Neuronal stem cell (in vitro differentiated cells): ENCODE measurements at regions not wholly inside any gene's neighbourhood (a gene's known extent, or its start where the extent isn't known, plus 50 kb on each side); places are given as distances from the start of the nearest gene placed in this dataset.
A peak's percentile ranks its signal among the peaks of the same experiment; 100 is the strongest.

Experiments
- DNase-seq: peaks from one replicate; pipeline ENCODE4 v3.0.0-alpha.2; 2013; ENCODE audit warnings: low spot score
- H2AFZ ChIP-seq: one replicate; pipeline ENCODE4 v1.6.1; 2013; ENCODE audit warnings: mild to moderate bottlenecking, low read length, inconsistent platforms
- H2AK5ac ChIP-seq: 2 replicates; pipeline ENCODE4 v1.6.1; 2013; ENCODE audit warnings: low read depth, mild to moderate bottlenecking, inconsistent platforms, low read length, moderate library complexity, mixed read lengths
- H2BK120ac ChIP-seq: 2 replicates; pipeline ENCODE4 v1.6.1; 2013; ENCODE audit warnings: low read depth, mild to moderate bottlenecking, inconsistent platforms, low read length, moderate library complexity, mixed read lengths
- H2BK12ac ChIP-seq: one replicate; pipeline ENCODE4 v1.6.1; 2013; ENCODE audit warnings: low read length, inconsistent platforms
- H2BK15ac ChIP-seq: 2 replicates; pipeline ENCODE4 v1.6.1; 2013; ENCODE audit warnings: mild to moderate bottlenecking, low read length, inconsistent platforms, mixed read lengths
- H2BK5ac ChIP-seq: one replicate; pipeline ENCODE4 v1.6.1; 2013; ENCODE audit warnings: inconsistent platforms, mild to moderate bottlenecking, low read length, moderate library complexity
- H3K14ac ChIP-seq: one replicate; pipeline ENCODE4 v1.6.1; 2013; ENCODE audit warnings: low read length, inconsistent platforms
- H3K18ac ChIP-seq: 2 replicates; pipeline ENCODE4 v1.6.1; 2013; ENCODE audit warnings: low read length, inconsistent platforms
- H3K23ac ChIP-seq: 2 replicates; pipeline ENCODE4 v1.6.1; 2013; ENCODE audit warnings: low read depth, mild to moderate bottlenecking, mixed read lengths, low read length, inconsistent platforms; ENCODE audit not compliant: poor library complexity
- H3K27ac ChIP-seq: replicated peaks from 3 replicates; pipeline ENCODE4 v1.5.1; 2013; ENCODE audit warnings: low read length, inconsistent platforms
- H3K27me3 ChIP-seq, 3 experiments: 2 replicates each; pipeline ENCODE4 v1.6.1; 2013; ENCODE audit warnings: low read length in 3 of 3, mild to moderate bottlenecking in 2 of 3, inconsistent platforms in 1 of 3, low read depth in 1 of 3, mixed read lengths in 1 of 3, moderate library complexity in 1 of 3; ENCODE audit not compliant: control insufficient read depth in 3 of 3, insufficient read depth in 3 of 3
- H3K36me3 ChIP-seq, 2 donors: replicated peaks in 1 of 2; 2 replicates each; pipeline ENCODE4 v1.6.1; 2013; ENCODE audit warnings: low read length in 2 of 2; ENCODE audit not compliant: control insufficient read depth in 2 of 2, insufficient read depth in 2 of 2
- H3K4ac ChIP-seq: 2 replicates; pipeline ENCODE4 v1.6.1; 2013; ENCODE audit warnings: inconsistent platforms, mild to moderate bottlenecking, low read length, moderate library complexity
- H3K4me1 ChIP-seq, 2 donors: 1 replicate in 1 of 2; 2 replicates in 1 of 2; pipeline ENCODE4 v1.6.1; 2013; ENCODE audit warnings: low read length in 2 of 2, low read depth in 1 of 2; ENCODE audit not compliant: control insufficient read depth in 2 of 2, insufficient read depth in 1 of 2
- H3K4me2 ChIP-seq: one replicate; pipeline ENCODE4 v1.6.1; 2013; ENCODE audit warnings: mild to moderate bottlenecking, low read length, inconsistent platforms; ENCODE audit not compliant: insufficient read depth, poor library complexity, severe bottlenecking
- H3K4me3 ChIP-seq, 2 donors: 2 replicates each; pipeline ENCODE4 v1.5.1; 2013; ENCODE audit warnings: low read length in 2 of 2, mild to moderate bottlenecking in 2 of 2, inconsistent platforms in 1 of 2, moderate library complexity in 1 of 2
- H3K79me1 ChIP-seq: one replicate; pipeline ENCODE4 v1.6.1; 2013; ENCODE audit warnings: low read depth, mild to moderate bottlenecking, inconsistent platforms, low read length, moderate library complexity
- H3K9ac ChIP-seq: one replicate; pipeline ENCODE4 v1.6.1; 2013; ENCODE audit warnings: mild to moderate bottlenecking, low read depth, low read length, inconsistent platforms; ENCODE audit not compliant: poor library complexity
- H3K9me3 ChIP-seq, 2 donors: replicated peaks in 1 of 2; 2 replicates each; pipeline versions ENCODE3 to v1.6.1; 2013; ENCODE audit warnings: low read length in 2 of 2, mild to moderate bottlenecking in 2 of 2, inconsistent platforms in 1 of 2, low read depth in 1 of 2, mixed read lengths in 1 of 2, moderate library complexity in 1 of 2; ENCODE audit not compliant: control insufficient read depth in 2 of 2, insufficient read depth in 1 of 2
- H4K8ac ChIP-seq: one replicate; pipeline ENCODE4 v1.6.1; 2013; ENCODE audit warnings: low read depth, mild to moderate bottlenecking, inconsistent platforms, low read length, moderate library complexity
- H4K91ac ChIP-seq: one replicate; pipeline ENCODE4 v1.6.1; 2013; ENCODE audit warnings: low read length, low read depth, mild to moderate bottlenecking, inconsistent platforms; ENCODE audit not compliant: poor library complexity
- WGBS, 2 donors: extraction: QIAGEN DNeasy Blood & Tissue Kit; methylation state at CpG; one replicate each; pipeline ENCODE4 v1.1.7; 2013; ENCODE audit warnings: missing lambda C conversion rate in 2 of 2, mixed read lengths in 1 of 2; ENCODE audit not compliant: insufficient read length in 2 of 2, insufficient replicate concordance in 1 of 2; ENCODE audit errors: extremely low coverage in 2 of 2; 5-methylcytosine and 5-hydroxymethylcytosine counted together

GRCh38 chr4:79147251-79147650, 178.6 kb downstream of the NAA11 start:
- H2BK120ac ChIP-seq, result no peak overlapping the region
- H3K79me1 ChIP-seq, result no peaks in the 10 kb centered on the region
- no peak overlapping the region for H3K4me3 ChIP-seq
- H3K4ac ChIP-seq, result no peak overlapping the region
- no peak overlapping the region for H3K27ac ChIP-seq
- no peak overlapping the region for H2AFZ ChIP-seq
- no peaks in the 10 kb centered on the region for H3K27me3 ChIP-seq
- H3K4me1 ChIP-seq, result no peaks in the 10 kb centered on the region
- H3K36me3 ChIP-seq, result no peaks in the 10 kb centered on the region
- WGBS, 2 donors, result no CpG with 5 or more reads among the region's 1 CpG
- no peak for DNase-seq
- no peak overlapping the region for H3K14ac ChIP-seq
- no peak overlapping the region for H2BK5ac ChIP-seq
- H2BK15ac ChIP-seq, result no peak overlapping the region
- no peak overlapping the region for H3K18ac ChIP-seq
- H2AK5ac ChIP-seq, result no peak overlapping the region
- H4K8ac ChIP-seq, result no peak overlapping the region
- H2BK12ac ChIP-seq, result no peak overlapping the region
- H4K91ac ChIP-seq, result no peak overlapping the region
- H3K9ac ChIP-seq, result no peak overlapping the region
- no peak overlapping the region for H3K23ac ChIP-seq
- peaks cover 0 to 13% of the 10 kb centered on the region in 2 donors for H3K9me3 ChIP-seq
- H3K4me2 ChIP-seq, result no peak overlapping the region

- DNase-seq, result peak; percentile 27
- H2AK5ac ChIP-seq, result no peak overlapping the region
- no peak overlapping the region for H3K4me2 ChIP-seq
- H3K23ac ChIP-seq, result no peak overlapping the region
- H3K14ac ChIP-seq, result no peak overlapping the region
- H3K4me1 ChIP-seq, result no peaks in the 10 kb centered on the region
- no peak overlapping the region for H3K9ac ChIP-seq
- no peak overlapping the region for H4K91ac ChIP-seq
- no peak overlapping the region for H2BK15ac ChIP-seq
- peaks cover 0 to 7% of the 10 kb centered on the region in 2 donors for H3K9me3 ChIP-seq
- H3K4me3 ChIP-seq, result no peak overlapping the region
- no peak overlapping the region for H2BK5ac ChIP-seq
- H3K18ac ChIP-seq, result no peak overlapping the region
- H3K27ac ChIP-seq, result no peak overlapping the region
- no peak overlapping the region for H4K8ac ChIP-seq
- no peak overlapping the region for H2AFZ ChIP-seq
- no CpG with 5 or more reads among the region's 3 CpGs for WGBS, 2 donors
- H3K79me1 ChIP-seq, result no peaks in the 10 kb centered on the region
- no peak overlapping the region for H2BK12ac ChIP-seq
- H3K27me3 ChIP-seq, result no peaks in the 10 kb centered on the region
- H3K4ac ChIP-seq, result no peak overlapping the region
- H3K36me3 ChIP-seq, result no peaks in the 10 kb centered on the region
- H2BK120ac ChIP-seq, result no peak overlapping the region
These were observed 184.3 kb downstream of the NAA11 start for GRCh38 chr4:79141530-79141929.

GRCh38 chr4:79134767-79135166, 191.1 kb downstream of the NAA11 start:
- peaks cover 0 to 6% of the 10 kb centered on the region in 2 donors for H3K9me3 ChIP-seq
- H3K27me3 ChIP-seq, result no peaks in the 10 kb centered on the region
- H2AFZ ChIP-seq, result no peak overlapping the region
- no peak overlapping the region for H2BK15ac ChIP-seq
- H3K4me1 ChIP-seq, result no peaks in the 10 kb centered on the region
- no peak overlapping the region for H3K4ac ChIP-seq
- no peak overlapping the region for H4K91ac ChIP-seq
- no peak overlapping the region for H3K4me2 ChIP-seq
- H3K36me3 ChIP-seq, result no peaks in the 10 kb centered on the region
- H3K23ac ChIP-seq, result no peak overlapping the region
- no peak overlapping the region for H3K18ac ChIP-seq
- no peak for DNase-seq
- no peak overlapping the region for H3K27ac ChIP-seq
- no peak overlapping the region for H4K8ac ChIP-seq
- no peak overlapping the region for H3K9ac ChIP-seq
- no peak overlapping the region for H2BK5ac ChIP-seq
- H2AK5ac ChIP-seq, result no peak overlapping the region
- H3K14ac ChIP-seq, result no peak overlapping the region
- no peak overlapping the region for H2BK12ac ChIP-seq
- no peak overlapping the region for H2BK120ac ChIP-seq
- H3K4me3 ChIP-seq, result no peak overlapping the region
- H3K79me1 ChIP-seq, result no peaks in the 10 kb centered on the region

- no peak for DNase-seq
- H3K36me3 ChIP-seq, result no peaks in the 10 kb centered on the region
- no peak overlapping the region for H2BK5ac ChIP-seq
- H2AK5ac ChIP-seq, result no peak overlapping the region
- no peak overlapping the region for H3K4ac ChIP-seq
- no CpG with 5 or more reads among the region's 1 CpG for WGBS, 2 donors
- H3K27me3 ChIP-seq, result no peaks in the 10 kb centered on the region
- no peak overlapping the region for H3K23ac ChIP-seq
- H3K27ac ChIP-seq, result no peak overlapping the region
- no peak overlapping the region for H3K14ac ChIP-seq
- H2AFZ ChIP-seq, result no peak overlapping the region
- H3K18ac ChIP-seq, result no peak overlapping the region
- no peak overlapping the region for H3K4me3 ChIP-seq
- H3K9ac ChIP-seq, result no peak overlapping the region
- H3K9me3 ChIP-seq, result peaks cover 4 to 10% of the 10 kb centered on the region in 2 donors
- no peak overlapping the region for H2BK12ac ChIP-seq
- no peak overlapping the region for H3K4me2 ChIP-seq
- H2BK120ac ChIP-seq, result no peak overlapping the region
- no peak overlapping the region for H4K91ac ChIP-seq
- H2BK15ac ChIP-seq, result no peak overlapping the region
- H3K4me1 ChIP-seq, result no peaks in the 10 kb centered on the region
- no peaks in the 10 kb centered on the region for H3K79me1 ChIP-seq
- H4K8ac ChIP-seq, result no peak overlapping the region
These were observed 193.0 kb downstream of the NAA11 start for GRCh38 chr4:79132826-79133225.
